ENCODE measurements at regions not wholly inside any gene's neighbourhood (a gene's known extent, or its start where the extent isn't known, plus 50 kb on each side); places are given as distances from the start of the nearest gene placed in this dataset.

- no peak overlapping the region for H3K27ac ChIP-seq
- TF ChIP-seq CTCF (IDR thresholded peaks at IDR 0.05) (no peak), ZFX (IDR thresholded peaks at IDR 0.05; ENCODE audit: borderline replicate concordance) (no peak)
These were observed 278.0 kb downstream of the FGF9 start for GRCh38 chr13:21948769-21949474.

- H3K27ac ChIP-seq, result no peak overlapping the region
- TF ChIP-seq ZFX (IDR thresholded peaks at IDR 0.05; ENCODE audit: borderline replicate concordance) (no peak), CTCF (IDR thresholded peaks at IDR 0.05) (no peak)
These were observed 279.1 kb downstream of the FGF9 start for GRCh38 chr13:21949818-21950429.

- TF ChIP-seq CTCF (IDR thresholded peaks at IDR 0.05), result no peak
- no peak for TF ChIP-seq ZFX (IDR thresholded peaks at IDR 0.05; ENCODE audit: borderline replicate concordance)
- H3K27ac ChIP-seq, result no peak overlapping the region
These were observed 285.8 kb downstream of the FGF9 start for GRCh38 chr13:21956666-21957065.

- H3K27ac ChIP-seq, result no peak overlapping the region
- TF ChIP-seq ZFX (IDR thresholded peaks at IDR 0.05; ENCODE audit: borderline replicate concordance), result no peak
- no peak for TF ChIP-seq CTCF (IDR thresholded peaks at IDR 0.05)
These were observed 287.0 kb downstream of the FGF9 start for GRCh38 chr13:21957833-21958232.

- no peak overlapping the region for H3K27ac ChIP-seq
- TF ChIP-seq ZFX (IDR thresholded peaks at IDR 0.05; ENCODE audit: borderline replicate concordance) (no peak), CTCF (IDR thresholded peaks at IDR 0.05) (no peak)
These were observed 289.2 kb downstream of the FGF9 start for GRCh38 chr13:21960108-21960507.

- no peak overlapping the region for H3K27ac ChIP-seq
- TF ChIP-seq CTCF (IDR thresholded peaks at IDR 0.05) (no peak), ZFX (IDR thresholded peaks at IDR 0.05; ENCODE audit: borderline replicate concordance) (no peak)
These were observed 293.8 kb downstream of the FGF9 start for GRCh38 chr13:21964686-21965085.

- H3K27ac ChIP-seq, result no peak overlapping the region
- TF ChIP-seq ZFX (IDR thresholded peaks at IDR 0.05; ENCODE audit: borderline replicate concordance) (no peak), CTCF (IDR thresholded peaks at IDR 0.05) (no peak)
These were observed 294.2 kb downstream of the FGF9 start for GRCh38 chr13:21965095-21965494.

Measured in 22Rv1 (cell line).